Activated CD8-positive, alpha-beta T cell treated with anti-CD3 and anti-CD28 coated beads, Interleukin-2, amount 10 ng/mL, durations not matched to agents 7 days and 5 days (primary cell): ENCODE measurements at regions not wholly inside any gene's neighbourhood (a gene's known extent, or its start where the extent isn't known, plus 50 kb on each side); places are given as distances from the start of the nearest gene placed in this dataset.
"Not testable (repeated sequence)": the region's sequence is repeated elsewhere in the genome, so short reads cannot be mapped to it uniquely, and the experiment has no call there.

Source experiments
- ATAC-seq: fragments of 150-1000 bp; cut with Tn5 transposase; one replicate; pipeline ENCODE4 v1.10.0; 2021; ENCODE audit warnings: moderate library complexity
- CTCF ChIA-PET: fragments of 350-600 bp; sonication (Branson Sonifier 250); formaldehyde crosslinking; loops from one replicate; lab custom pipeline; 2021; ENCODE audit warnings: antibody characterized with exemption; lab: Charles Lee
- POLR2A ChIA-PET: fragments of 350-600 bp; sonication (Branson Sonifier 250); formaldehyde crosslinking; loops from one replicate; lab custom pipeline; 2021; ENCODE audit warnings: antibody characterized with exemption; lab: Charles Lee
- DNase-seq: peaks from one replicate; pipeline ENCODE4 v3.0.0-alpha.2; 2020
- H3K27ac Mint-ChIP-seq: one replicate; pipeline ENCODE4 v1.8.0; 2021; ENCODE audit warnings: mild to moderate bottlenecking, mixed read lengths
- H3K27me3 Mint-ChIP-seq: one replicate; pipeline ENCODE4 v1.8.0; 2021; ENCODE audit warnings: low read depth, mixed read lengths
- H3K36me3 Mint-ChIP-seq: one replicate; pipeline ENCODE4 v1.8.0; 2021; ENCODE audit warnings: low read depth, mixed read lengths
- H3K4me1 Mint-ChIP-seq: one replicate; pipeline ENCODE4 v1.8.0; 2021; ENCODE audit warnings: low read depth, mixed read lengths
- H3K4me3 Mint-ChIP-seq: one replicate; pipeline ENCODE4 v1.8.0; 2021; ENCODE audit warnings: mild to moderate bottlenecking, mixed read lengths
- H3K9me3 Mint-ChIP-seq: one replicate; pipeline ENCODE4 v1.8.0; 2022; ENCODE audit warnings: mixed read lengths; ENCODE audit not compliant: insufficient read depth

DNA sequence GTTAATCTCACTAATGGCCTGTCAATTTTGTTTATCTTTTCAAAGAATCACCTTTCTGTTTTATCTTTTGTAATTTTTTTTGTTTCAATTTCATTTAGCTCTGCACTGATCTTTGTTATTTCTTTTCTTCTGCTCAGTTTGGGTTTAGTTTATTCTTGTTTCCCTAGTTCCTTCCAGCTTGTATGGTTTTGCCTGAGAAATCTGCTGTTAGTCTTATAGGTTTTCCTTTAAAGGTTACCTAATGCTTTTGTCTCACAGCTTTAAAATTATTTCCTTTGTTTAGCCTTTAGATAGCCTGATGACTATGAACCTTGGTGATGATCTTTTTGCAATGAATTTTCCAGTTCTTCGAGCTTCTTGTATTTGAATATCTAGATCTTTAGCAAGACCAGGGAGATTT lies 1869.8 kb upstream of the PCDH20 start:
- Mint-ChIP-seq H3K27ac (no peak overlapping the region), H3K4me1 (no peaks in the 10 kb centered on the region), H3K27me3 (no peaks in the 10 kb centered on the region), H3K9me3 (peaks cover 11% of the 10 kb centered on the region), H3K36me3 (no peaks in the 10 kb centered on the region), H3K4me3 (no peak overlapping the region)
- ATAC-seq (no peak), DNase-seq (no peak)
- ChIA-PET POLR2A (no interaction called here), CTCF (no interaction called here)

DNA sequence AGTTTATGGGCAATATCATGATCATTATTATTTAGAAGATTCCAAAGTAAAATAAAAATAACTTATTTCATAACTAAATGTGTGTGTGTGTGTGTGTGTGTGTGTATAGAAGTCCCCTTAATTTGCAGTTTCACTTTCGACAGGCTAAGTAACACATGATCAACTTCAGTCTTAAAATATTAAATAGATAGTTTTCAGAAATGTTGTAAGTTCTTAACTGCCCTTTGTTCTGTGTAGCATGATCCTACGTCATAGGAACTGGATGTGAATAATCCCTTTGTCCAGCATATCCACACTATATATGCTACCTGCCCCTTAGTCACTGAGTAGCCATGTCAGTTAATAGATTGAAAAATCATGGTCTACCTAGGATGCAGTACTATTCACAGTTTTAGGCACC lies 1863.5 kb upstream of the PCDH20 start:
- ATAC-seq (no peak), DNase-seq (no peak)
- H3K27me3 Mint-ChIP-seq = no peaks in the 10 kb centered on the region
- ChIA-PET POLR2A (no interaction called here), CTCF (no interaction called here)
- no peak overlapping the region for H3K4me3 Mint-ChIP-seq
- no peaks in the 10 kb centered on the region for H3K4me1 Mint-ChIP-seq
- H3K27ac Mint-ChIP-seq = no peak overlapping the region
- H3K9me3 Mint-ChIP-seq = peaks cover 10% of the 10 kb centered on the region
- H3K36me3 Mint-ChIP-seq = no peaks in the 10 kb centered on the region

DNA sequence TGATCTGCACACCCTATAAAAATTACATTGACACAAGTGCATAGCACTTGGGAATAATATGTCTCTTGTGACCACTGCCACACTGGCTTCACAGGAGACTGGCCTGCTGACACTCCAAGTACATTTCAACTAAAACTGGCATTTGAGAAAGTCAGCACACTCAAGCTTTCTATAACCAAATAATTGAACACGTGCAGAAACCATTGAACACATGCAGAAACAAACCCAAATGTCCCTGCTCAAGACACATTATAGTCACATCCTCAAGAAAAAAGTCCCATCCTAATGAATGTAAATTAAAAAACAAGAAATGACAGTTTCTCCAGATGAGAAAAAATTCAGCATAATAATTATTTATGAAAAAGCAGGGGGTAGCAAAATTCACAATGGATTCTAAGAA lies 1859.1 kb upstream of the PCDH20 start:
- ATAC-seq (no peak), DNase-seq (no peak)
- H3K36me3 Mint-ChIP-seq = no peaks in the 10 kb centered on the region
- H3K4me1 Mint-ChIP-seq = no peaks in the 10 kb centered on the region
- peaks cover 14% of the 10 kb centered on the region for H3K9me3 Mint-ChIP-seq
- no peak overlapping the region for H3K27ac Mint-ChIP-seq
- POLR2A ChIA-PET = no interaction called here
- CTCF ChIA-PET = no interaction called here
- H3K27me3 Mint-ChIP-seq = no peaks in the 10 kb centered on the region
- no peak overlapping the region for H3K4me3 Mint-ChIP-seq

DNA sequence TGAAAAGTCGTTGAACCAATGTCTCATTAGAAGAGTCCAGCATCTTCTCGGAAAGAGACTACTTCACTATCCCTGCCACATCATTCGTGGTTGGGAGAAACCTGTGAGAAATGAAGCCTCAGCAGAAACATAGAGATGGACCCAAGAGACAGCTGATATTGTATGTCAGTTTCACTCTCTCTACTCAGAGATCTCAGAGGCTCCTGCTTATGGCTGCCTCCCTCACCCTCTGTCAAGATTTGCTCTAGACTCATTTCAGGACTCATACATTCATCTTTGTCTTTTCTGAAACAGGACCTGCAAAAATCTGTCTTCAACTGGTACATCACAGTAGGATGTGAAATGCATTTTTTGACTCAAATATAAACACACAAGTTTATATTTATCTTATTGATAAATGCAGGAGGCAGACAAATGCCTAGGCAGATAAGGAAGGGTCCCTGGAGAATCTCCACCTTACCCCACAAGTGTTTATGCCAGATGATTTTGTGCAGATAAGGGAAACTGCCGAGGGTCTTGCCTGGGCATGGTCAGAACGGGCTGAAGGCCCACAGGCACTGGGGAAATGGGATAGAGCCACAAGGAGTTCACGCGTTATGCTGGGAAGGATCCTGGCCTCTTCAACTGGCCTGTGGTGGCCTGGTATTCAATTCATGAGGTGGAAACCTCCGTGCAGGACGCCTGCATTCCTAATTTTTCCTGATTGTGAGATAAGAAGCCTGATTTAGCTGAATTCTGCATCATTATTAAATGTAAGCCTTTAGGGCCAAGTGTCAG lies 1834.0 kb upstream of the PCDH20 start:
- Mint-ChIP-seq H3K36me3 (no peaks in the 10 kb centered on the region), H3K9me3 (peaks cover 8% of the 10 kb centered on the region), H3K27me3 (no peaks in the 10 kb centered on the region), H3K4me3 (no peak overlapping the region), H3K4me1 (no peaks in the 10 kb centered on the region), H3K27ac (no peak overlapping the region)
- POLR2A ChIA-PET = no interaction called here
- CTCF ChIA-PET = no interaction called here
- DNase-seq (no peak), ATAC-seq (no peak)

DNA sequence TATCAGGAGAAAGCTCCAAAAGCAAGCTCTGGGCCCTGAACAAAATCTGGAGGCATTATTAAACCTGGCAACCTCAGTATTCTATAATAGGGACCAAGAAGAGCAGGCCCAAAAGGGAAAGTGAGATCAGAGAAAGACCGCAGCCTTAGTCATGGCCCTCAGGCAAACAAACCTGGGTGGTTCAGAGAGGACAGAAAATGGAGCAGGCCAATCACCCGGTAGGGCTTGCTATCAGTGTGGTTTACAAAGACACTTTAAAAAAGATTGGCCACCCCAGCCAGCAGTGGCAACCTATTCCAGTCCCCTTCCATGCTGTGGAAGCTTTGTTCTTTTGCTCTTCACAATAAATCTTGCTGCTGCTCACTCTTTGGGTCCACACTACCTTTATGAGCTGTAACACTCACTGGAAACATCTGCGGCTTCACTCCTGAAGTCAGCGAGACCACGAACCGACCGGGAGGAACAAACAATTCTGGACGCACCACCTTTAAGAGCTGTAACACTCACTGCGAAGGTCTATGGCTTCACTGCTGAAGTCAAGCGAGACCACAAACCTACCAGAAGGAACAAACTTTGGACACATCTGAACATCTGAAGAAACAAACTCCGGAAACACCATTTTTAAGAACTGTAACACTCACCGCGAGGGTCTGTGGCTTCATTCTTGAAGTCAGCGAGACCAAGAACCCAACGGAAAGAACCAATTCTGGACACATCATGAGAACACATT lies 1821.2 kb upstream of the PCDH20 start:
- DNase-seq, CTCF ChIA-PET, H3K27ac Mint-ChIP-seq, H3K4me3 Mint-ChIP-seq, H3K27me3 Mint-ChIP-seq, H3K36me3 Mint-ChIP-seq, ATAC-seq, H3K9me3 Mint-ChIP-seq, POLR2A ChIA-PET, H3K4me1 Mint-ChIP-seq: not testable (repeated sequence)

DNA sequence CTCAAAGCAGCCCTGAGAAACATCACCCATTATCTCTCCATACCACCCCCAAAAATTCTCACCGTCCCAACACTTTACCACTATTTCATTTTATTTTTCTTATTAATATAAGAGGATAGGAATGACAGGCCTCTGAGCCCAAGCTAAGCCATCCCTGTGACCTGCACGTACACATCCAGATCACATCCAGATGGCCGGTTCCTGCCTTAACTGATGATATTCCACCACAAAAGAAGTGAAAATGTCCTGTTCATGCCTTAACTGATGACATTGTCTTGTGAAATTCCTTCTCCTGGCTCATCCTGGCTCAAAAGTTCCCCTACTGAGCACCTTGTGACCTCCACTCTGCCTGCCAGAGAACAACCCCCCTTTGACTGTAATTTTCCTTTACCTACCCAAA lies 1802.9 kb upstream of the PCDH20 start:
- H3K9me3 Mint-ChIP-seq = peaks cover 17% of the 10 kb centered on the region
- ATAC-seq, DNase-seq, CTCF ChIA-PET, H3K27ac Mint-ChIP-seq, H3K4me3 Mint-ChIP-seq, H3K36me3 Mint-ChIP-seq, H3K4me1 Mint-ChIP-seq, H3K27me3 Mint-ChIP-seq, POLR2A ChIA-PET: not testable (repeated sequence)

DNA sequence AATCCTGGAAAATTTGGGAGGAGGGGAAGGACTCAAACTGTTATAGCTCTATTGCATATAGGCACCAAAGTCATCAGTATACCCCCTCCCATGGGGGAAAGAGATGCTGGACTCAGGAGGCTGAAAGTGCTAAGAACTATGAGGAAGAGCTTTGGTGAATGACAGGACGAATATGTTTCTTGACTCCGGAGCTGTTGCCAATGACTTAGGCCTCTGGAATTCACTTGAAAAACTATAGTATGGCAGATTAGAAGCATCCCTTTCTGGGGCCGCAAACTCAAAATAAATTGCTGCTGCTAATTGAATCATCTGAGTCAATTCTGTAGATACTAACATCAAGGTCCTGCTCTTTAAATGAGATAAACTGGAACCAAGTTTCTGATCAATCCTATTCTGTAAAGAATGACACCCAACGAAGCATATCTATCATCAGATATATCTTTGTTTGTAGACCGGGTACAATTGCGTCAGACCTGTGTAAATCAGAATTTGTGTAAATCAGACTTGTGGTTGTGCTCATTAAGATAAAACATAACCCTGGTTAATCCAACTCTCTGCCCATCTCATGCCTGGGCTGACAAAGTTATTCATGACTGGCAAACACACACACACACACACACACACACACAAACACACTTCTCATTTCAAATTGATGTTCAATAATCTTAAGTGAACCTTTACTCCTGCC lies 1793.8 kb upstream of the PCDH20 start:
- CTCF ChIA-PET = no interaction called here

DNA sequence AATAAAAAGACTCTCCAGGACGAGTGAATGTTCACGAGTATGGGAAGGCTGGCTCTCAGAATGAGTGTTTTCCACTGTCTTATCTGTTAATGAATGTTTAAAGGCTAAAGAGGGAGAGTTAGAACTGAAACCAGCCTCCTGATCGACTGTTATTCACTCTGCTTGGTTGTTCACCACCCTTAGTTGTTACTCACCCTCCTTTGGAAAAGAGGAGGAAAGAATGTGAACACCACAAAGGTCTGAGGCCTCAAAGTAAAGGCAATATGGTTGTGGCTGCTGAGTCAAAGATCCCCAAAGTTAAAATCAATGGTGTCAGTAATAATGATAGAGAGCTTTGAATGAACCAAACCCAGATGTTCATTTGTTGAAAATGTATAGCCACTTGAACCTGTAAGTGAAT lies 1793.2 kb upstream of the PCDH20 start:
- ATAC-seq (no peak), DNase-seq (no peak)
- H3K4me1 Mint-ChIP-seq = no peaks in the 10 kb centered on the region
- H3K27me3 Mint-ChIP-seq = no peaks in the 10 kb centered on the region
- no peaks in the 10 kb centered on the region for H3K36me3 Mint-ChIP-seq
- H3K9me3 Mint-ChIP-seq = peaks cover 15% of the 10 kb centered on the region
- CTCF ChIA-PET = no interaction called here
- no peak overlapping the region for H3K27ac Mint-ChIP-seq
- POLR2A ChIA-PET = no interaction called here
- no peak overlapping the region for H3K4me3 Mint-ChIP-seq

More for the DNA sequence above, 1793.8 kb upstream of the PCDH20 start:
- Mint-ChIP-seq H3K27me3 (no peaks in the 10 kb centered on the region), H3K36me3 (no peaks in the 10 kb centered on the region), H3K27ac (no peak overlapping the region), H3K9me3 (peaks cover 22% of the 10 kb centered on the region), H3K4me1 (no peaks in the 10 kb centered on the region), H3K4me3 (no peak overlapping the region)
- ATAC-seq (no peak), DNase-seq (no peak)
- POLR2A ChIA-PET = no interaction called here

DNA sequence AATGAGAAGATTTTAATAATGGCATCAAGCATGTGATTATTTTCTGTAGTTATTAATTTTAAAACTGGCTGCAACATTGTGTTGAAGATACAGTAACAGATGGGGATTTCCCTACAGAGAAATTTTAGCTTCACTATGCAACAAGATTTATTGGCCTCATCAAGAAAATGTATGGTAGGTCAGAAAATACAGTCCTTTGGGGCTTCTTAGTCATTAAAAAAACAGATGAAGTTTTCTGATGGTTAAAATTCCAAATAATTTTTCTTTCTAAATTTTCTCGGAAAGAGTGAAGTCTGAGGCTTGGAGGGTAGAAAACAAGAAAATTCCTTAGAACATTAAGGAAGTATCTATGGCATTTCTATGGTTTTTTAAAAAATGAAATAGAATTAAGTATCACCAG lies 1790.8 kb upstream of the PCDH20 start:
- Mint-ChIP-seq H3K27me3 (no peaks in the 10 kb centered on the region), H3K27ac (no peak overlapping the region), H3K4me1 (no peaks in the 10 kb centered on the region), H3K36me3 (no peaks in the 10 kb centered on the region), H3K4me3 (no peak overlapping the region), H3K9me3 (peaks cover 8% of the 10 kb centered on the region)
- ChIA-PET POLR2A (no interaction called here), CTCF (no interaction called here)
- ATAC-seq (no peak), DNase-seq (no peak)

DNA sequence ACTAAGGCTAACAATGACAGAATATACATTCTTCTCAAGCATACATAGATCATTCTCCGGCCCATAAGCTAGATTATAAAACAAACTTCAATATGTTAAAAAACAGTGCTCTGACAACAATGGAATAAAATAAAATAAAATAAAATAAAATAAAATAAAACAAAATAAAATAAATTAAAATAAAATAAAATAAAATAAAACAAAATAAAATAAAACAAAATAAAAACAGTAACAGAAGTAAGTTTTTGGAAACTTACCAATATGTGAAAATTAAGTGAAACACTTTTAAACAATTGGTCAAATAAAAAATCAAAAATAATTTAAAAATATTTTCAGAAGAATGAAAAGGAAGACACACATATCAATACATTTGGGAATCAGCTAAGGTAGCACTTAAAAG lies 1785.8 kb upstream of the PCDH20 start:
- no peaks in the 10 kb centered on the region for H3K4me1 Mint-ChIP-seq
- ATAC-seq (no peak), DNase-seq (no peak)
- no peaks in the 10 kb centered on the region for H3K9me3 Mint-ChIP-seq
- H3K4me3 Mint-ChIP-seq = no peak overlapping the region
- H3K27me3 Mint-ChIP-seq = no peaks in the 10 kb centered on the region
- H3K36me3 Mint-ChIP-seq = no peaks in the 10 kb centered on the region
- CTCF ChIA-PET = no interaction called here
- H3K27ac Mint-ChIP-seq = no peak overlapping the region
- POLR2A ChIA-PET = no interaction called here

DNA sequence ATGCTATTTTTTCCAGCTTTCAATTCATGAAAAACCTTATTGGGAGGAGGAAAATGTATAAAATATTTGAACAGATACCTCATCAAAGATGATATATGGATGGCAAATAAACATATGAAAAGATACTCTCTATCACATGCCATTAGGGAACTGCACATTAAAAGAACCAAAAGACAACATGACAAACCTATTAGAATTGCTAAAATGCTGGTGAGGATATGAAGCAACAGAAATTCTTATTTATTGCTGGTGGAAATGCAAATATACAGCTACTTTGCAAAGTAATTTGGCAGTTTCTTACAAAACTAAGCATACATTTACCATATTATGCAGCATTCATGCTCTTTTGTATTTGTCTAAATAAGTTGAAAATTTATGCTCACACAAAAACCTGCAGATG lies 1783.9 kb upstream of the PCDH20 start:
- ChIA-PET CTCF (no interaction called here), POLR2A (no interaction called here)
- Mint-ChIP-seq H3K9me3 (no peaks in the 10 kb centered on the region), H3K4me3 (no peak overlapping the region), H3K27ac (no peak overlapping the region), H3K27me3 (no peaks in the 10 kb centered on the region), H3K36me3 (no peaks in the 10 kb centered on the region), H3K4me1 (no peaks in the 10 kb centered on the region)
- ATAC-seq (no peak), DNase-seq (no peak)

DNA sequence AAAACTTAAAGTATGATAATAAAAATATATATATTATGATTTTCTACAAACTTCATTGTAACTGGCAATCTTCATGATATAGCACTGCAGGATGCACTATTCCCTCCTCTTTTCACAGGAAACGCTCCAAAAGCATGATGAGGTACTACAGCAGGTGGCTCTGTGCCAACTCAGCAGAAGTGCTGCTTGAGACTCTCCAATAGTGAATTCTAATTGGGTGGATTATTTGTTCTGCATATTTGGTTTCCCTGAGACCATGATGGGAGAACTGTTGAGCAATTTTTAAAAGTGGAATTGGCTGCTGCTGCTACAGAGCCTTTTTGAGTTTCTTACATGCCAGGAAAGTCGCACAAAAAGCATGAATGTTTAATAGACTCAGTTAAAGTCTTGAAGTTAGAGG lies 1782.4 kb upstream of the PCDH20 start:
- no peak for ATAC-seq
- Mint-ChIP-seq H3K27me3 (no peaks in the 10 kb centered on the region), H3K4me1 (no peaks in the 10 kb centered on the region), H3K36me3 (no peaks in the 10 kb centered on the region), H3K4me3 (no peak overlapping the region), H3K9me3 (peaks cover 3% of the 10 kb centered on the region), H3K27ac (no peak overlapping the region)
- DNase-seq = no peak
- CTCF ChIA-PET = no interaction called here
- POLR2A ChIA-PET = no interaction called here
